BLaER1 (cell line): ENCODE measurements at regions not wholly inside any gene's neighbourhood (a gene's known extent, or its start where the extent isn't known, plus 50 kb on each side); places are given as distances from the start of the nearest gene placed in this dataset.
A peak's percentile ranks its signal among the peaks of the same experiment; 100 is the strongest.

Experiments used
- H3K27ac ChIP-seq: shearing (Covaris generic); formaldehyde crosslinking; 2 replicates; pipeline ENCODE4 v1.8.1; 2022
- H3K27me3 ChIP-seq: shearing (Covaris generic); formaldehyde crosslinking; 2 replicates; pipeline ENCODE4 v1.8.1; 2022
- H3K36me3 ChIP-seq: shearing (Covaris generic); formaldehyde crosslinking; 2 replicates; pipeline ENCODE4 v1.8.1; 2022
- H3K4me1 ChIP-seq: shearing (Covaris generic); formaldehyde crosslinking; 2 replicates; pipeline ENCODE4 v1.8.1; 2022
- H3K4me2 ChIP-seq: shearing (Covaris generic); formaldehyde crosslinking; 2 replicates; pipeline ENCODE4 v1.8.1; 2022
- H3K4me3 ChIP-seq: shearing (Covaris generic); formaldehyde crosslinking; 2 replicates; pipeline ENCODE4 v1.8.1; 2022
- H3K9ac ChIP-seq: shearing (Covaris generic); formaldehyde crosslinking; 2 replicates; pipeline ENCODE4 v1.8.1; 2022
- H3K9me3 ChIP-seq: shearing (Covaris generic); formaldehyde crosslinking; 2 replicates; pipeline ENCODE4 v1.8.1; 2022
- H4K20me1 ChIP-seq: shearing (Covaris generic); formaldehyde crosslinking; 2 replicates; pipeline ENCODE4 v1.8.1; 2022
- Cebpa-rat ChIP-seq: shearing (Covaris generic); IDR thresholded peaks from 2 replicates; pipeline ENCODE4 v1.8.1; 2022

- Histone ChIP-seq H3K27ac (peak overlapping the region; percentile 25), H3K9me3 (peaks cover 8% of the 10 kb centered on the region), H3K36me3 (no peaks in the 10 kb centered on the region), H4K20me1 (no peaks in the 10 kb centered on the region), H3K27me3 (no peaks in the 10 kb centered on the region), H3K4me2 (peak overlapping the region; percentile 56), H3K4me1 (peaks cover 13% of the 10 kb centered on the region), H3K4me3 (no peak overlapping the region), H3K9ac (no peak overlapping the region)
- no peak for TF ChIP-seq Cebpa-rat
Measured at GRCh38 chr13:40207001-40207478, 459.4 kb downstream of the FOXO1 start.

- Histone ChIP-seq H3K4me3 (no peak overlapping the region), H3K4me2 (no peak overlapping the region), H3K9ac (no peak overlapping the region), H4K20me1 (no peaks in the 10 kb centered on the region), H3K4me1 (peaks cover 13% of the 10 kb centered on the region), H3K9me3 (peaks cover 8% of the 10 kb centered on the region), H3K27ac (no peak overlapping the region), H3K27me3 (no peaks in the 10 kb centered on the region), H3K36me3 (no peaks in the 10 kb centered on the region)
- no peak for TF ChIP-seq Cebpa-rat
Measured at GRCh38 chr13:40208517-40208916, 457.9 kb downstream of the FOXO1 start.

- Histone ChIP-seq H3K9me3 (no peaks in the 10 kb centered on the region), H3K4me2 (no peak overlapping the region), H3K4me3 (no peak overlapping the region), H4K20me1 (no peaks in the 10 kb centered on the region), H3K9ac (no peak overlapping the region), H3K27ac (no peak overlapping the region), H3K36me3 (no peaks in the 10 kb centered on the region), H3K4me1 (peaks cover 13% of the 10 kb centered on the region), H3K27me3 (no peaks in the 10 kb centered on the region)
- TF ChIP-seq Cebpa-rat, result no peak
Measured at GRCh38 chr13:40210865-40211585, 455.4 kb downstream of the FOXO1 start.

- H3K9ac ChIP-seq, result no peak overlapping the region
- TF ChIP-seq Cebpa-rat, result no peak
- no peaks in the 10 kb centered on the region for H3K9me3 ChIP-seq
- peaks cover 11% of the 10 kb centered on the region for H3K4me1 ChIP-seq
- no peaks in the 10 kb centered on the region for H4K20me1 ChIP-seq
- H3K27me3 ChIP-seq, result no peaks in the 10 kb centered on the region
- H3K4me2 ChIP-seq, result no peak overlapping the region
- H3K36me3 ChIP-seq, result no peaks in the 10 kb centered on the region
- no peak overlapping the region for H3K27ac ChIP-seq
- H3K4me3 ChIP-seq, result no peak overlapping the region
Measured at GRCh38 chr13:40211586-40211968, 454.9 kb downstream of the FOXO1 start.

GRCh38 chr13:40213779-40214178 is 452.7 kb downstream of the FOXO1 start:
- TF ChIP-seq Cebpa-rat, result no peak
- Histone ChIP-seq H3K36me3 (no peaks in the 10 kb centered on the region), H3K9ac (no peak overlapping the region), H4K20me1 (no peaks in the 10 kb centered on the region), H3K4me1 (no peaks in the 10 kb centered on the region), H3K27ac (no peak overlapping the region), H3K4me3 (no peak overlapping the region), H3K4me2 (no peak overlapping the region), H3K27me3 (no peaks in the 10 kb centered on the region), H3K9me3 (no peaks in the 10 kb centered on the region)

GRCh38 chr13:40215311-40215710 is 451.1 kb downstream of the FOXO1 start:
- TF ChIP-seq Cebpa-rat, result no peak
- H3K36me3 ChIP-seq, result no peaks in the 10 kb centered on the region
- H3K4me2 ChIP-seq, result no peak overlapping the region
- no peaks in the 10 kb centered on the region for H3K9me3 ChIP-seq
- no peak overlapping the region for H3K27ac ChIP-seq
- no peaks in the 10 kb centered on the region for H4K20me1 ChIP-seq
- no peak overlapping the region for H3K9ac ChIP-seq
- no peak overlapping the region for H3K4me3 ChIP-seq
- no peaks in the 10 kb centered on the region for H3K27me3 ChIP-seq
- no peaks in the 10 kb centered on the region for H3K4me1 ChIP-seq

- no peak overlapping the region for H3K4me3 ChIP-seq
- no peak overlapping the region for H3K4me2 ChIP-seq
- no peak overlapping the region for H3K9ac ChIP-seq
- no peaks in the 10 kb centered on the region for H3K9me3 ChIP-seq
- H3K36me3 ChIP-seq, result no peaks in the 10 kb centered on the region
- no peaks in the 10 kb centered on the region for H3K4me1 ChIP-seq
- no peaks in the 10 kb centered on the region for H3K27me3 ChIP-seq
- no peak for TF ChIP-seq Cebpa-rat
- no peaks in the 10 kb centered on the region for H4K20me1 ChIP-seq
- H3K27ac ChIP-seq, result no peak overlapping the region
Measured at GRCh38 chr13:40215747-40216146, 450.7 kb downstream of the FOXO1 start.

GRCh38 chr13:40217675-40218074 is 448.8 kb downstream of the FOXO1 start:
- no peaks in the 10 kb centered on the region for H3K36me3 ChIP-seq
- no peak overlapping the region for H3K4me2 ChIP-seq
- H3K27ac ChIP-seq, result no peak overlapping the region
- TF ChIP-seq Cebpa-rat, result no peak
- no peak overlapping the region for H3K9ac ChIP-seq
- H3K4me3 ChIP-seq, result no peak overlapping the region
- peaks cover 11% of the 10 kb centered on the region for H3K4me1 ChIP-seq
- H3K27me3 ChIP-seq, result no peaks in the 10 kb centered on the region
- no peaks in the 10 kb centered on the region for H3K9me3 ChIP-seq
- H4K20me1 ChIP-seq, result no peaks in the 10 kb centered on the region

GRCh38 chr13:40220299-40220935 is 446.0 kb downstream of the FOXO1 start:
- Histone ChIP-seq H3K27ac (no peak overlapping the region), H3K9ac (no peak overlapping the region), H3K27me3 (no peaks in the 10 kb centered on the region), H4K20me1 (no peaks in the 10 kb centered on the region), H3K4me3 (no peak overlapping the region), H3K4me1 (peaks cover 11% of the 10 kb centered on the region), H3K9me3 (no peaks in the 10 kb centered on the region), H3K36me3 (no peaks in the 10 kb centered on the region), H3K4me2 (no peak overlapping the region)
- TF ChIP-seq Cebpa-rat, result no peak

GRCh38 chr13:40221131-40221459 is 445.3 kb downstream of the FOXO1 start:
- Histone ChIP-seq H4K20me1 (no peaks in the 10 kb centered on the region), H3K27me3 (no peaks in the 10 kb centered on the region), H3K4me3 (no peak overlapping the region), H3K4me2 (0 out of 2 replicates have a peak overlapping the region, but pooled peaks have one; percentile 7), H3K27ac (no peak overlapping the region), H3K4me1 (peaks cover 11% of the 10 kb centered on the region), H3K36me3 (no peaks in the 10 kb centered on the region), H3K9ac (no peak overlapping the region), H3K9me3 (no peaks in the 10 kb centered on the region)
- TF ChIP-seq Cebpa-rat, result no peak
